Mucosa of rectum (tissue), 2 donors: ENCODE measurements at regions not wholly inside any gene's neighbourhood (a gene's known extent, or its start where the extent isn't known, plus 50 kb on each side); places are given as distances from the start of the nearest gene placed in this dataset.

Source experiments
- H3K27ac ChIP-seq, 2 donors: one replicate each; pipeline ENCODE4 v1.7.0; 2013; ENCODE audit warnings: inconsistent platforms in 2 of 2, low read depth in 2 of 2, low read length in 2 of 2
- H3K27me3 ChIP-seq, 2 donors: one replicate each; pipeline ENCODE4 v1.7.0; 2013; ENCODE audit warnings: low read length in 2 of 2; ENCODE audit not compliant: control insufficient read depth in 2 of 2, insufficient read depth in 2 of 2
- H3K36me3 ChIP-seq, 2 donors: one replicate each; pipeline ENCODE4 v1.7.0; 2013; ENCODE audit warnings: low read length in 2 of 2; ENCODE audit not compliant: control insufficient read depth in 2 of 2, insufficient read depth in 2 of 2
- H3K4me1 ChIP-seq, 2 donors: one replicate each; pipeline ENCODE4 v1.7.0; 2013; ENCODE audit warnings: low read length in 2 of 2, mild to moderate bottlenecking in 1 of 2; ENCODE audit not compliant: control insufficient read depth in 2 of 2, insufficient read depth in 2 of 2
- H3K4me3 ChIP-seq, 2 donors: one replicate each; pipeline ENCODE4 v1.7.0; 2013; ENCODE audit warnings: low read length in 2 of 2
- H3K9ac ChIP-seq, 2 donors: one replicate each; pipeline ENCODE4 v1.7.0; 2013; ENCODE audit warnings: low read length in 2 of 2, low read depth in 1 of 2, mild to moderate bottlenecking in 1 of 2
- H3K9me3 ChIP-seq, 2 donors: one replicate each; pipeline ENCODE4 v1.7.0; 2013; ENCODE audit warnings: low read length in 2 of 2; ENCODE audit not compliant: control insufficient read depth in 2 of 2
- donor health status: healthy.
- donor health status: Normal muscosa, but diverticular disease.

DNA sequence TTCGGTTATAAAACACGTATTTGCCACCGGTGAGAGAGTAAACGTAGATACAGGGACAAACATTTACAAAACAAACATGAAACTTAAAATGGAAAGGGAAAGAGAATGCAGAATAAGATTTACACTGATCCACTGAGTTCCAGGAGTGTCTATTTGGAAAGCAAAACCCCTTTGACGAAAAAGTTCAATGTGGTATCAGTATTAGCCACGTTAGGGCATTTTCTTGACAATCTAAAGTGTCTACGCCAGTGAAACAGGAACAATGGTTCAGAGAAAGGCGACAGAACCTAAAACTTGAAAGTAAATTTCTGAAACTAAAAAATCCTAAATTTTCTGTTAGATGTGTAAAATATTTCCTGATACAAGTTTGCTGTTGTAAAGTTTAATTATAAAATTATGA lies 278.5 kb upstream of the TENM3 start:
- Histone ChIP-seq H3K36me3 (no peaks in the 10 kb centered on the region), H3K4me1 (no peaks in the 10 kb centered on the region), H3K9me3 (no peaks in the 10 kb centered on the region), H3K4me3 (no peak overlapping the region), H3K9ac (no peak overlapping the region), H3K27ac (no peak overlapping the region), H3K27me3 (no peaks in the 10 kb centered on the region)

DNA sequence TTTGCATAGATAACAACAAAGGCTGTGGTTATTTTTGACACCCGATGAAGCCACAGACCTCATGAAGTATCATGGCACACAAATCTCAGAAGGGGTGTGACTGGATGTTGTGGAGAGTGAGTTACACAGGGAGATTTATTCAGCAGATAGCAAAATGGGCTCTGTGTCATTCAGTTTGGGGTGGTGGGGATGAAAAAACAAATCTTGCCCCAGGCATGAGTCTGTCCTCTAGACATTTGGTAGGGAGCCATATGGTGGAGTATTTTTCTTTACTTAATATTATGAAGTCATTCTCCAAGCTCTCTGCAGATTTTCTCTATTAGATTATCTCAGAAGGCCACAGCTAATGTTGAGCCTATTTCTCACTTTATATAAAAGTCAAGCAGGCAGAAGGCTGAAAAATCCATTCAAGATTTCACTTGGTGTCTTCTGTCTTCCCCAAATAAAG lies 277.1 kb upstream of the TENM3 start:
- Histone ChIP-seq H3K9ac (no peak overlapping the region), H3K4me1 (no peaks in the 10 kb centered on the region), H3K27me3 (no peaks in the 10 kb centered on the region), H3K9me3 (no peaks in the 10 kb centered on the region), H3K36me3 (no peaks in the 10 kb centered on the region), H3K27ac (no peak overlapping the region), H3K4me3 (no peak overlapping the region)

DNA sequence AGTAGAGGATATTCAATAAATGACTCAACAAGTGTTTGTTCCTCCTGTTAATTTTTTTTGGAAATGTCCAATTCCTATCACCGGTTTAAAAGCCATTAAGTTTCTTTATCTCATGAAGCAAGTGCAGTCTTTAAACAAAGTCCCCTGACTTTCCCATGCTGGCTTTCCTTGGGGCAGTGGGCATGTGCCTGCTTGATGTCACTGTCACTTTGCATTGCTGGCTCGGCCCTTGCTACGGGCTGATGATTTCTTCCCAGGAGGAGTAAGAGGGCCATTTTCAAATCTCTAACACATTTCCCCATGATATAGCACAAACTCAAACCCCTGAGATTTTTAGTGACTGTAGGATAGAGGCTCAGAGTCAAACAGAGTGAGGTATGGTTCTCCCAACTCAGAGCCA lies 275.8 kb upstream of the TENM3 start:
- Histone ChIP-seq H3K4me3 (no peak overlapping the region), H3K9me3 (no peaks in the 10 kb centered on the region), H3K4me1 (no peaks in the 10 kb centered on the region), H3K9ac (no peak overlapping the region), H3K36me3 (no peaks in the 10 kb centered on the region), H3K27me3 (no peaks in the 10 kb centered on the region), H3K27ac (no peak overlapping the region)

DNA sequence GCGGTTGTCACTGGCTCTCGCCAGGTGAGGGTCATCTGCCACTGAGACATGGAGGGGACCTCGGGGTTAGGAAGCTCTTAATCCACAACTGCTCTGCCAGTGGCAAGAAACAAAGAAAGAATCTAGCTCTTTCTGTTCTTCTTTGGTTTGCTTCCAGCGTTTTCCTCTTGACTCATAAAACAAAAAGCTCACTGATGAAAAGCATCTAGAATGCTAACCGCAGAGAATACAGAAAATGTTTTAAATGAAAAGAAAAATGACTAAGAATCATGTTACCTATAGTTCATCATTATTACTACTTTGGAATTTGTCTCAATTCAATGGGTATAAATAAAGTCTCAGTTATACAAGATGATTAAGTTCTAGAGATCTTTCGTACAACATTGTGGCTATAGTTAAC lies 274.8 kb upstream of the TENM3 start:
- Histone ChIP-seq H3K4me1 (no peaks in the 10 kb centered on the region), H3K9ac (no peak overlapping the region), H3K9me3 (no peaks in the 10 kb centered on the region), H3K27me3 (no peaks in the 10 kb centered on the region), H3K4me3 (no peak overlapping the region), H3K36me3 (no peaks in the 10 kb centered on the region), H3K27ac (no peak overlapping the region)

DNA sequence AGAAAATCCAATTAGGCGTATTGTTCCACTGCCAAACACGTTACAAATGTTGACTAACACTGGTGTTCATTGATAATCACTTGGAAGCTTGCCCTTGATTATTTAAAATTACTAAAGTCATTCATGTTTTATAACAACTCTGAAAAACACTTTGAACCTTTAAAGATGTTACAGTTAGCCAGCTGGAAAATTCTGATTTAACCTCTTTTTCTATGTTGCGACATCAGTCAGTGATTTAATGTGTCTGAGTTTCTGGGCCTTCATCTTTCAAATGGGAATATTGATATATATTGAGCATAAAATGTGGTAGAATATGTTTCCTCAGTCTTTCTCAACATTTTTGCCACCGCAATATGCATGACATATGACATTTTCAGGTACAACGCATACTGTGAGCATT lies 274.1 kb upstream of the TENM3 start:
- no peak overlapping the region for H3K27ac ChIP-seq
- H3K4me3 ChIP-seq: no peak overlapping the region
- no peaks in the 10 kb centered on the region for H3K36me3 ChIP-seq
- H3K27me3 ChIP-seq: no peaks in the 10 kb centered on the region
- no peak overlapping the region for H3K9ac ChIP-seq
- no peaks in the 10 kb centered on the region for H3K4me1 ChIP-seq
- H3K9me3 ChIP-seq: no peaks in the 10 kb centered on the region

DNA sequence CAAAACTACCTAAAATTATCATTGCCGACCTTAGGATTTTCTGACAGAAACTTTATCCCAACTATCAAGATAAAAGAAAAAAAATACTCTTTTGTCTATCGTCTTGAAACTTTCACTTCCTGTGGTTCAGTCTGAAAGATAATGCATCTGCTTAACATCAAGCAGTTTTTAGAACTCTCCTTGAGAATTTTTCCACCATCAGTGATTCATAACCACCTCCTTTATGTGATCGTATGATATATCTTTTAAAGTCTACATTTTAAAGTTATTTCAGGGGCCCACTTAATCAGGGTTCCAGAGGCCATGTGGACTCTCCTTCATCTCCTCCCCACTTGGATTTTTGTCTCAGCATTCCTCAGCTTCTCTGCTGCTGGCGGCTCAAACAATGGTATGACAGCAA lies 272.8 kb upstream of the TENM3 start:
- Histone ChIP-seq H3K9me3 (no peaks in the 10 kb centered on the region), H3K27me3 (no peaks in the 10 kb centered on the region), H3K36me3 (no peaks in the 10 kb centered on the region), H3K9ac (no peak overlapping the region), H3K27ac (no peak overlapping the region), H3K4me1 (no peaks in the 10 kb centered on the region), H3K4me3 (no peak overlapping the region)

DNA sequence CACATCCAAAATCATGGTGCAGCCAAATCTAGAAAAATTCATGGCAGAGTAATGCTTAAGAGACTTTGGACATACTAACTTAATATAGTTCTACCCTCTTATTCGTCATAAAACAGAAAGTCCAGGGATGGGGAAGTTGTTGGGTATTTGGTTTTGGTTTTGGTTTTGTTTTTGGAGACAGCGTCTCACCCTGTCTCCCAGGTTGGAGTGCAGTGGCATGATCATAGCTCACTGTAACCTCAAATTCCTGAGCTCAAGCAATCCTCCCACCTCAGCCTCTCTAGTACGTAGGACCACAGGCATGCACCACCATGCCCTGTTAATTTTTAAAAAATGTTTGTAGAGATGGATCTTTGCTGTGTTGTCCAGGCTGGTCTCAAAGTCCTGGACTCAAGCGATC lies 271.8 kb upstream of the TENM3 start:
- no peaks in the 10 kb centered on the region for H3K4me1 ChIP-seq
- H3K9me3 ChIP-seq: no peaks in the 10 kb centered on the region
- H3K27me3 ChIP-seq: no peaks in the 10 kb centered on the region
- no peak overlapping the region for H3K27ac ChIP-seq
- no peak overlapping the region for H3K9ac ChIP-seq
- no peaks in the 10 kb centered on the region for H3K36me3 ChIP-seq
- H3K4me3 ChIP-seq: peak overlapping the region in 1 of 2 donors; percentile 13

DNA sequence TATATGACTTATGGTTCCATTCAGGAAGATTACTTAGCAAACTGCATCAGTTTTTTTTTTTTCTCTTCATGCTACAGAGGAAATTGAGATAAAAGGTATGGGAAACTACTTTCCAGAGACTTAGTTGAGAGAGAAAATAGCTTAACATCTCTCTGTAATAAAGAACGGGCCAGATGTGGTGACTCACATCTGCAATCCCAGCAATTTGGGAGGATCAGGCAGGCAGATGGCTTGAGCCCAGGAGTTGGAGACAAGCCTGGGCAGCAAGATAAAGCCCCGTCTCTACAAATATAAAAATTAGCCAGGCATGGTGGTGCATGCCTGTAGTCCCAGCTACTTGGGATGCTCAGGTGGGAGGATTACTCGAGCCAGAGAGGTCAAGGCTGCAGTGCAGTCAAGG lies 271.2 kb upstream of the TENM3 start:
- H3K27me3 ChIP-seq: no peaks in the 10 kb centered on the region
- H3K9ac ChIP-seq: no peak overlapping the region
- no peak overlapping the region for H3K27ac ChIP-seq
- H3K36me3 ChIP-seq: no peaks in the 10 kb centered on the region
- H3K4me1 ChIP-seq: no peaks in the 10 kb centered on the region
- H3K9me3 ChIP-seq: no peaks in the 10 kb centered on the region
- no peak overlapping the region for H3K4me3 ChIP-seq

DNA sequence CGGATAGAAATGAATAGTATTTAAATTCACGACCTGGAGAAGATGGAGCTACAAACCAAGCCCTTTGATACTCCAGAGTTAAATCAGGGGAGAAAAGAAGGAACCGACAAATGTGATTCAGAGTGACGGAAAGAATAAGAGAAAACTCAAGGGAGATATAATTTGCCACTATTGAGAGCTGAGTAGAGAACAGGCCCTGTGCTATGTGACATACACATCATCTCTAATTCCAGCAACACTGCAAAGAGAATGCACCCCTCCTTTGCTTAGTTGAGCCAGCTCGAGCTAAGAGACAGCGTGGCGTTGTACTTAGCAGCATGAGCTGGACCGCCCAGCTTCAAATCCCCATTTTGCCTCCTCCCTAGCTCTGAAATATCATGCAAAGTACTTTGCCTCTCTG lies 266.4 kb upstream of the TENM3 start:
- Histone ChIP-seq H3K9ac (no peak overlapping the region), H3K4me3 (no peak overlapping the region), H3K36me3 (no peaks in the 10 kb centered on the region), H3K9me3 (no peaks in the 10 kb centered on the region), H3K27me3 (no peaks in the 10 kb centered on the region), H3K27ac (no peak overlapping the region), H3K4me1 (no peaks in the 10 kb centered on the region)

DNA sequence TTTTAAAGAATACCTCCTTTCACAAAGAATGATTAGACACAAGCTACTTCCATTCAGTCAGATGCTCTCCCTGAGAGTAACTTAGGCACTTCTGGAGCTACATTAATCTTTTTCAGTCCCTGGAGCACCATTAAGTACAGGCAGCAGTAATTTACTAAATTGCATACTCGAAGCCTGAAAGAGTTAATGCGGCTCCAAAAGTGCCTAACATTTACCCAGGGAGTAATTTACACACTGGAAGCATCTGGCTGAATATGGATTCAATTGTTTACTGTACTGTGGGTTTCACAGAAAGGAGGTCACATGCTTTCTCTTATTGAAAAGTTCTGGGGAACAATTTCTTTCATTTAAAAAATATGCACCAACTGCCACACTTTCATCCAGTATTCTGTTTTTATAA lies 260.8 kb upstream of the TENM3 start:
- no peaks in the 10 kb centered on the region for H3K36me3 ChIP-seq
- H3K4me1 ChIP-seq: no peaks in the 10 kb centered on the region
- no peak overlapping the region for H3K27ac ChIP-seq
- no peak overlapping the region for H3K4me3 ChIP-seq
- H3K27me3 ChIP-seq: no peaks in the 10 kb centered on the region
- no peak overlapping the region for H3K9ac ChIP-seq
- no peaks in the 10 kb centered on the region for H3K9me3 ChIP-seq

DNA sequence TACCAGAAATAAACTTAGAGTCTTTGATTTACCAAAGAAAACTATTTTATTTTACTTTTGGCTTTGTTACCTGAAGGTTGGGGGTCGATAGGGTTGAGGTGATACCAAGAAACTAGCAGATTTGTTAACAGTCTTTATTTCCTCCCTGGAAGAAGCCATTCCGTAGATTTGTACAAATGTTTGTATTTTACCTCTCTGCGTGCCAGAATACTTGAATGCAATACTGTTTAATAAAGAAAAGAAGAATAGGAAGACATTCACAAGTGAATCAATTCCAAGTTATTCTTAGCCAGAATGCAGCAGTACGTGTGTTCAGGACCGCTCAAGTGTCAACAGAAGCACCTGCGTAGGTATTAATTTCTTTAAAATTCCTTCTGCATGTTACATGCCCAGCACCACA lies 260.3 kb upstream of the TENM3 start:
- H3K27ac ChIP-seq: no peak overlapping the region
- H3K9ac ChIP-seq: no peak overlapping the region
- no peaks in the 10 kb centered on the region for H3K4me1 ChIP-seq
- H3K36me3 ChIP-seq: no peaks in the 10 kb centered on the region
- H3K9me3 ChIP-seq: no peaks in the 10 kb centered on the region
- H3K4me3 ChIP-seq: no peak overlapping the region
- no peaks in the 10 kb centered on the region for H3K27me3 ChIP-seq
